HG03196 (cell line): ENCODE measurements at regions not wholly inside any gene's neighbourhood (a gene's known extent, or its start where the extent isn't known, plus 50 kb on each side); places are given as distances from the start of the nearest gene placed in this dataset.

Experiments used
- ATAC-seq: cut with Tn5 transposase; IDR thresholded peaks from one replicate; pipeline ENCODE4 v1.9.1; 2021; ENCODE audit not compliant: unreplicated experiment

GRCh38 chr12:89803412-89803811 lies 94.8 kb upstream of the ATP2B1 start:
- ATAC-seq: no peak

GRCh38 chr12:89801284-89801683 lies 92.6 kb upstream of the ATP2B1 start:
- ATAC-seq: no peak

DNA sequence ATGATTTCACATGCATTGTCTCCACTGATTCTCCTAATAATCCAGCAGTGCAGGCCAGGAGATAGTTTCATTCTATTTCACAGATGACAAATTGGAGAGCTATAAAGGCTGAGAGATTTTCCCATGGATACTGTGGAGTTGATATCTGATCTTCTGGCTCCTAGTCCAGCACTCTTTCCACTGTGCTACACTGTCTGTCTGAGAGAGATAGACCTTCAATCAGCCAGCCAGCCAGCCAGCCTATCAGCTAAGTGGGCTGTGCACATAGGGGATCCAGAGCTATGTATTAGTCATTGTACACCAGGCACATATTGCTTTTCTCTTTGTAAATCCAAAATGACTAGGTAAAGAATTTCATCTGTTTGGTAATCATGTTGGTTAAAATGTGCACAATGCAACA lies 91.8 kb upstream of the ATP2B1 start:
- ATAC-seq: no peak

DNA sequence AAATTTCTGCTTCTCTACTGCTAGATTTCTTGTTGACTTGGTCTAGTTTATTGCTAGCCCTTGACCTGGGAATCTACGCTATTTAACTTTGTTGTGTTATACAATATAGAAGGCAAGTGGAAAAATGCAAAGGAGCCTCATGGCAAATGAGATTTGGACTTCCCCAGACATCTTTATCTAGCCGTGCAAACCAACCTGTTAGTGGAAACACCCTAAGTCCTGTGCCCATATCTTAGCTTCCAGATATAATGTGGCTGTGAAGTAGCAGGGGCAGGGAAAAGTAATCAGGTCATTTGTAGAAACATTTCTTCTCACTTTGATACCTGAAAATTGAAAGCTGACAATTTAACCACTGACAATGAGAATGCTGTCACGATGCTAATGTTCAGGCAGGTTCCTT lies 90.7 kb upstream of the ATP2B1 start:
- no peak for ATAC-seq

GRCh38 chr12:89797436-89797835 lies 88.8 kb upstream of the ATP2B1 start:
- no peak for ATAC-seq

DNA sequence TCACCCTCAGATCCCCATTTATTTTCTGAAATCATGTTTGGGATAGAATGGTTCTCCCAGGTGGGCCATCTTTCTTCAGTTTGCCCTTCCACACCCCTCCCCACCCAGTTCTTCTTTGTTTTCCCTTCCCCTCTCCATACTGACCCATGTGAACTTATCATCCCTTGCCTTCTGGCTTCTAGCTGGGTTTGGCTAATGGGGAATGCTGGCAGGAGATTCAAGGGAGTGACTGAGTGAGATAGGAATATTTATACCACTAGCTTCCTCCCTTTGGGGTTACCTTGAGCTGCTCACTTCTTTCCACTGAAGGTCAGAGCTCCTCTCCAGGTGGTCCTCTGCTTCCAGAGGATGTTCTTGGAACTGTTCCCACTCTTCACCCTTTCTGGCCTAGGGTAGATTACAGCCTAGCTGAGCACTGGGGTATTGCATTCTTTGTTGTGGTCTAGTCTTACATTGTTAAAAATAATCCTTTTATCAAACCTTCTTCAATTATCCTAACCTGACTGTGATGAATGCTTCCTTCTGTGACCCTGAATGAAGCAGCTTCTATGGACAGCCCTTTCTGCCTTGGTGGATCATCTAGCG lies 88.3 kb upstream of the ATP2B1 start:
- ATAC-seq: no peak

DNA sequence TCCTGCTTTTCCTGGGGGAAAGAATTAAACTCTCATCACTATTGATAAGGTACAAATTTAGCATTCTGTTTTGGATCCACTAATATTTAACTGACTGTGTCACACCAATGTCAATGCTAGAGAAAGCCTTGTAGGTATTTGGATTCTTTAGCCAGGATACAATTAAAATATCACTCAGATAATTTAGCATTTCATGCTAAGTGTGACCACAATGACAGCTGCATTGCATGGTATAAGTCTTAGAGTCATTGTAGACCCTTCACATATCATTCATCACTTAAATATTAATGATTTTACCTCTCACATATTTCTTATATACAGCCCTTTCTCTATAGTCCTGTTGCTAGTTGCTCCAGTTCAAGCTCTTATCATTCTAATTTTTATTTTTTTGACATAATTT lies 85.3 kb upstream of the ATP2B1 start:
- ATAC-seq: no peak

- ATAC-seq: no peak
These were observed 82.6 kb upstream of the ATP2B1 start for GRCh38 chr12:89791286-89791685.

DNA sequence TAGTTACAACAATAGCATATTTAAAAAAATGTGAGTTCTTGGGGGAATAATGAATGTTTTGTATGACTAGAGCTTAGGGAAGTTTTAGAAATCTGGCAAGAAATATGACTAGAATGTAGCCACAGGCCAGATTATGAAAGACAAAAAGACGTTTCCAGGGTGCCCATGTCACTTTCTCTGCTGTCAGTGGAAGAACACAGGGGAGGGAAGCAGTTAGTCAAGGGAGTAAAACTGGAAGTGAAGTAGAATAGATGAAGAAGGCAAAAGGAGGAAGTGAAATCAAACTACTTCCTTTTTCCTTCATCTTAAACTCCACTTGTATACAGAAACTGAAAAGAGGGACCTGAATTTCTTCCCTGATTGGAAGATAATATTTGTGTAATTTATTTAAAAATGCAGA lies 81.2 kb upstream of the ATP2B1 start:
- ATAC-seq: no peak

GRCh38 chr12:89787763-89788162 lies 79.1 kb upstream of the ATP2B1 start:
- ATAC-seq: no peak

- ATAC-seq: no peak
These were observed 77.7 kb upstream of the ATP2B1 start for GRCh38 chr12:89786177-89786810.

GRCh38 chr12:89783359-89784060 lies 74.9 kb upstream of the ATP2B1 start:
- ATAC-seq: no peak

DNA sequence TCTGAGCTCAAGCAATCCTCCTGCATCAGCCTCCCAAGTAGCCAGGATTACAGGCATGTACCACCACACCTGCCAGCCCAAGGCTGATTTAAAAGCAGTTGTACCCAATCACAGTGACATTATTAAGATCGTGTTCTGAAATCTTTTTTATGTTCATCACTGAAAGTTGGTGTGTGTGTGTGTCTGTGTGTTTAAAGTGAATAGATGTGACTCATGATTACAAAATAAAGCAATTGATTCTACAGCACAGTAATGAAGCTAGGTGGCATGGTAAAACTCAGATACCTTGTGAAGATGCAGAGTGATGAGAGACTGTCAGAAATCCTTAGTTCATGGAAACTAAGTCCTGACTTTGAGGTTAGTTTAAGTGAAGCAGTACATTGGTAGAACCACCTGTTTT lies 74.2 kb upstream of the ATP2B1 start:
- no peak for ATAC-seq

- ATAC-seq: no peak
These were observed 73.4 kb upstream of the ATP2B1 start for GRCh38 chr12:89781946-89782550.

DNA sequence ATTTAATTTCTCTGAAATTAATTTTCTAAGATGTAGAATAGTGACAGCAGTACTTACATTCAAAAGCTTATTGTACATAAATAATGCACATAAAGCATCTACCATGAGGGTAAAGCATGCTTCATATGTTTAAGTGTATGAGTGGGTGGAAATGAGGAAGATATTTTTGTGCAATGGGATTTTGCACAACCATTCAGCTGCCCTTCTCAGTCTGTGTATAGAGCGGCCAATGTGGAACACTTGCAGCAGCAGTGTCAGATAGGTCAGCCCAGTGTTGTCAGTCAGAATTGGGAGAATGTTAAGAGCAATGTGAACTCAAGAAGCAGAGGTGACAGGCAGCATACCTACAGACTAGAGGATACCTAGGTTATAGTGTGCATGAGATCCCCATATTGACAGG lies 72.5 kb upstream of the ATP2B1 start:
- ATAC-seq: no peak

- no peak for ATAC-seq
These were observed 70.5 kb upstream of the ATP2B1 start for GRCh38 chr12:89779090-89779489.

DNA sequence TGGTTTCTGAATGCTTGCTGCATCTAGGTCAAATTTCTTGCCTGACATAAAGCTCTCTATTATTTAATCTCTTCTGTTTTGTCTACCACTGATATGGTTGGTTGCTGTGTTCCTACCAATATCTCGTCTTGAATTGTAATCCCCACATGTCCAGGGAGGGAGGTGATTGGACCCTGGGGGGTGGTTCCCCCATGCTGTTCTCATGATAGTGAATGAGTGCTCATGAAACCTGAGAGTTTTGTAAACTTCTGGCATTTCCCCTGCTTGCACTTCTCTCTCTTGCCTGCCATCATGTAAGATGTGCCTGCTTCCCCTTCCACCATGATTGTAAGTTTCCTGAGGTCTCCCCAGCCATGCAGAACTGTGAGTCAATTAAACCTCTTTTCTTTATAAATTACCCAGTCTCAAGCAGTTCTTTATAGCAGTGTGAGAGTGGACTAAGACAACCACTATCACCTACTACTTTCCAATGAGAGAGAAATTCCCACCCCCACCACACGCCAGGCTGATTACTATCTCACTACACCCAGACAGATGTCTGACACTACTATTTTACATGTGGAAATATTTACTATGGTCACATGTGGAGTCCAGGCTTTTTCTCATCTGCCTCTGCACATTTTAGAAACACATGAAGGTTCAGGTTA lies 69.2 kb upstream of the ATP2B1 start:
- ATAC-seq: no peak

DNA sequence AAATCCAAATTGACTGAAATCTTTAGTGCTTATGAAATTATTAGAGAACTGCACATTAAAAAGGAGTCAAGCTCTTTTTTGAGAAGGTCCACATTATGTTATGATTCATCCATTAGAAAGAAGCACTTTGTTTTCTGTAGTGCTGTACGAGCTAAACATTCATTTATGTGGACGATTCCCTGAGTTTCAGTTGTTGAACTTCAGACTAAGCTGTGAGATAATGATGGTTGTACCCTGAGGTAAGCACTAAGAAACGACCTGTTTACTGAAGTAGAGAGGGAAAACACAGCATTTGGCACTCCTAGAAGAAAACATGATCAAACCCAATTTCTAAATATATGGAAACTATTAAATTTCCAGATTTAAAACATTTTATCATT lies 67.3 kb upstream of the ATP2B1 start:
- ATAC-seq: no peak

DNA sequence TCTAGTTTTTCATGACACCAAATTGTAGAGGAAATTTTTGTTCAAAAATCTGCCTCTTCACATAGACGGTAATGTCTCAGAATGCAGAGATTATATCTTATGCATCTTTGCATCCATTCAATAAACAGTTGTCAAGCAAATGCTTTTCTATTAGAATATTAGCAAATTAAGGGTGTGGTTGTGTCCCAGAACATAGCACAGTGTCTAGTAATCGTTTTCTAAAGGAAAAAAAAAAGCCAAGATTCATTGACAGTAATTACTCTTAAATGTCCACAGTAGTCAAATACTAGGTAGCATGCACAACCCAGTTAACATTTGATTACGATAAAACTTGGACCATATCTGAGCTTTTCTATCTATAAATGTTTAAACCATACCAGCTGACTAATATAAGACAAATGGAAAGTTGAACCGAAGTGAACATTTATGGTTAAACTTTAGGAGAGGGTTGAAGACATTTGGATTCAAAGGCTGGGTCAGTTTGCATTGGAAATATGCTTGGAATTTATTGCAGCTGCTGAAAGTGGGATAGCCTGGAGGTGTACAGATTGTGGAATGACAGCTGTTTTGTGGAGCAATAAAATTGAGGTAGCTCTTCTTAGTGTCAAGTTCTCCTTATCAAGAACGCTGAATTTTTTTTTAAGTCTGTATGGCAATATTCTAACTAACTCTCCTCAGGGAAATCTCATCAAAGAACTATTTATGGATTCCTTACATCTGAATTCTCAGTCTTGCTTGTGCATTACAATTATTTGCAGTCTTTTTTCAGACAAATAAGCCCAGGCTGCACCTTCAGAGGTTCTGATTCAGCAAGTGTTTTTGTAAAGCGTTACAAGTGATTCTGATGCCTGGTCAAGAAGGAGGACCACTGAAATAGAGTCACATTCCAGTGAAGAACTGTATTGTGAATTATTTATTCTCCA lies 66.7 kb upstream of the ATP2B1 start:
- no peak for ATAC-seq

DNA sequence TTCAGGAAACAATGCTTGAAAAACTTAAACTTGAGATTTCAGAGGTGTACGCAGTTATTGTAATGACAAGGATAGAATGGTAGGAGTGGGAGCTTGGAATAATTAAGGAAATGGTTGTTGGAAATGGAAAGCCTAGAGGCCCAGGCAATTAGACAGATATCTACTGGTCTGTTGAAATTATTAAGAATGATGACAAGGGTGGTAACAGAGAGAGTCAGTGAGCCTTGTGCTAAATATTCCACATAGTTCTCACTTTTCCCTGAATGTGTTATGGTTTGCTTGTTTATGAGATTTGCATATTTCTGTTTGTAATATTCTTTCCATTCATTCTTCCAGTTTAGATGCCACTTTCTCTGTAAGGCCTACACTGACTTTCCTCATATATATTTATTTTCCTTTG lies 66.0 kb upstream of the ATP2B1 start:
- no peak for ATAC-seq

- ATAC-seq: no peak
These were observed 61.8 kb upstream of the ATP2B1 start for GRCh38 chr12:89770391-89770790.
